AG04450 (cell line): ENCODE measurements at regions not wholly inside any gene's neighbourhood (a gene's known extent, or its start where the extent isn't known, plus 50 kb on each side); places are given as distances from the start of the nearest gene placed in this dataset.

Source experiments
- CTCF ChIA-PET: fragments of 300-600, 350-600 bp; formaldehyde crosslinking; extraction: SDS; loops from one replicate; lab custom pipeline; 2022; ENCODE audit warnings: antibody characterized with exemption, inconsistent platforms; lab: Charles Lee
- POLR2A ChIA-PET: fragments of 350-600 bp; formaldehyde crosslinking; extraction: SDS; loops from one replicate; lab custom pipeline; 2021; ENCODE audit warnings: antibody characterized with exemption, inconsistent platforms; lab: Yijun Ruan, JAX
- DNase-seq: peaks from one replicate; pipeline ENCODE4 v3.0.0-alpha.2; 2011; ENCODE audit warnings: low read depth, low spot score
- H3K27ac ChIP-seq: one replicate; pipeline ENCODE4 v1.5.1; 2012; ENCODE audit warnings: low read depth, low read length, control low read depth
- H3K27me3 ChIP-seq: one replicate; pipeline ENCODE4 v1.6.0; 2012; ENCODE audit warnings: low read length; ENCODE audit not compliant: control insufficient read depth, insufficient read depth
- H3K4me3 ChIP-seq: 2 replicates; pipeline ENCODE4 v1.5.1; 2011; ENCODE audit warnings: mild to moderate bottlenecking, low read depth, low read length, control low read depth
- H3K9me3 ChIP-seq: 2 replicates; pipeline ENCODE4 v1.5.1; 2012; ENCODE audit warnings: low read length; ENCODE audit not compliant: control insufficient read depth, insufficient read depth
- TF ChIP-seq, protein P1 (sequence below): IDR thresholded peaks from 2 replicates; pipeline ENCODE4 v1.5.1; 2011; ENCODE audit warnings: low read depth, low read length, control low read depth, inconsistent platforms

DNA sequence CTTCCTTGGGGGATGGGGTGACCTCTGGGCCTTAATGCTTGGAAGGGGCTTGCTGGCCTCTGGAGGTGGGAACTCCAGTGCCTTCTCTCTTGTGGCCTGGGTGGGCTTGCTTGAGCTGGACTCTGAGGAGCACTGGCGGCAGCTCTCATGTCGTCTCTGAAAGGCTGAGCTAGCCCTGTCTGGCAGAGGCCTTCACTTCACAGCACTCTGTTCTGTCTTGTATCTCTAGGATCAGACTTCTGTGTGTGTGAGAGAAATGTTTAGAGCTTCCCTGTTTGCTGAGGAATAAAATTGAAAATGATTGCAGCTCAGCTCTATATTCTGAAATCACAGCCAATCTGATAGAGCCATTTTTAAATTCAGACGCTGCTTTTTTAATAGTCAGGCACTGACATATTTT is 185.3 kb downstream of the KCNRG start:
- H3K27ac ChIP-seq, result no peak overlapping the region
- peaks cover 7% of the 10 kb centered on the region for H3K27me3 ChIP-seq
- no peak for DNase-seq
- CTCF ChIA-PET, result no interaction called here
- TF ChIP-seq, protein P1, sequence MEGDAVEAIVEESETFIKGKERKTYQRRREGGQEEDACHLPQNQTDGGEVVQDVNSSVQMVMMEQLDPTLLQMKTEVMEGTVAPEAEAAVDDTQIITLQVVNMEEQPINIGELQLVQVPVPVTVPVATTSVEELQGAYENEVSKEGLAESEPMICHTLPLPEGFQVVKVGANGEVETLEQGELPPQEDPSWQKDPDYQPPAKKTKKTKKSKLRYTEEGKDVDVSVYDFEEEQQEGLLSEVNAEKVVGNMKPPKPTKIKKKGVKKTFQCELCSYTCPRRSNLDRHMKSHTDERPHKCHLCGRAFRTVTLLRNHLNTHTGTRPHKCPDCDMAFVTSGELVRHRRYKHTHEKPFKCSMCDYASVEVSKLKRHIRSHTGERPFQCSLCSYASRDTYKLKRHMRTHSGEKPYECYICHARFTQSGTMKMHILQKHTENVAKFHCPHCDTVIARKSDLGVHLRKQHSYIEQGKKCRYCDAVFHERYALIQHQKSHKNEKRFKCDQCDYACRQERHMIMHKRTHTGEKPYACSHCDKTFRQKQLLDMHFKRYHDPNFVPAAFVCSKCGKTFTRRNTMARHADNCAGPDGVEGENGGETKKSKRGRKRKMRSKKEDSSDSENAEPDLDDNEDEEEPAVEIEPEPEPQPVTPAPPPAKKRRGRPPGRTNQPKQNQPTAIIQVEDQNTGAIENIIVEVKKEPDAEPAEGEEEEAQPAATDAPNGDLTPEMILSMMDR, result no peak
- POLR2A ChIA-PET, result interaction anchor here (0.6 kb wide), 1 partner anchor 62 kb away, joined by 3 read pairs; no protein-coding TSS in a partner anchor
- H3K4me3 ChIP-seq, result no peak overlapping the region
- H3K9me3 ChIP-seq, result no peaks in the 10 kb centered on the region

GRCh38 chr13:50200988-50201387 is 185.7 kb downstream of the KCNRG start:
- DNase-seq, result no peak
- TF ChIP-seq, protein P1, result no peak
- H3K4me3 ChIP-seq, result no peak overlapping the region
- no peak overlapping the region for H3K27ac ChIP-seq
- ChIA-PET CTCF (no interaction called here), POLR2A (interaction anchor here (0.6 kb wide), 1 partner anchor 63 kb away, joined by 3 read pairs; no protein-coding TSS in a partner anchor)
- H3K27me3 ChIP-seq, result peaks cover 6% of the 10 kb centered on the region
- no peaks in the 10 kb centered on the region for H3K9me3 ChIP-seq

GRCh38 chr13:50202485-50202884 is 187.2 kb downstream of the KCNRG start:
- DNase-seq, result no peak
- H3K4me3 ChIP-seq, result no peak overlapping the region
- TF ChIP-seq, protein P1, result no peak
- H3K27me3 ChIP-seq, result no peaks in the 10 kb centered on the region
- ChIA-PET CTCF (no interaction called here), POLR2A (no interaction called here)
- H3K27ac ChIP-seq, result no peak overlapping the region
- H3K9me3 ChIP-seq, result no peaks in the 10 kb centered on the region

- Histone ChIP-seq H3K4me3 (no peak overlapping the region), H3K9me3 (no peaks in the 10 kb centered on the region), H3K27me3 (no peaks in the 10 kb centered on the region), H3K27ac (no peak overlapping the region)
- CTCF ChIA-PET, result no interaction called here
- TF ChIP-seq, protein P1, result no peak
- no peak for DNase-seq
- POLR2A ChIA-PET, result no interaction called here
Measured at GRCh38 chr13:50203256-50203941, 188.2 kb downstream of the KCNRG start.

GRCh38 chr13:50205581-50205980 is 190.3 kb downstream of the KCNRG start:
- CTCF ChIA-PET, result no interaction called here
- Histone ChIP-seq H3K27ac (no peak overlapping the region), H3K9me3 (no peaks in the 10 kb centered on the region), H3K4me3 (no peak overlapping the region), H3K27me3 (no peaks in the 10 kb centered on the region)
- TF ChIP-seq, protein P1, result no peak
- DNase-seq, result no peak
- POLR2A ChIA-PET, result no interaction called here
